GM12875 (cell line): ENCODE measurements at regions not wholly inside any gene's neighbourhood (a gene's known extent, or its start where the extent isn't known, plus 50 kb on each side); places are given as distances from the start of the nearest gene placed in this dataset.
"Not testable (repeated sequence)": the region's sequence is repeated elsewhere in the genome, so short reads cannot be mapped to it uniquely, and the experiment has no call there.

Source experiments
- H3K4me3 ChIP-seq: one replicate; pipeline ENCODE4 v1.5.1; 2011; ENCODE audit warnings: low read depth, low read length, control low read depth
- CTCF ChIP-seq: IDR thresholded peaks from 2 replicates; pipeline ENCODE4 v1.5.1; 2011; ENCODE audit warnings: low read depth, mild to moderate bottlenecking, control low read depth, inconsistent platforms, low read length, moderate library complexity, borderline replicate concordance; ENCODE audit not compliant: insufficient read depth

- no peak overlapping the region for H3K4me3 ChIP-seq
- TF ChIP-seq CTCF, result no peak
Observed at GRCh38 chr5:135266975-135267374, 132.1 kb downstream of the MACROH2A1 start.

GRCh38 chr5:135266303-135266635, 132.8 kb downstream of the MACROH2A1 start:
- H3K4me3 ChIP-seq, result no peak overlapping the region
- no peak for TF ChIP-seq CTCF

- no peak for TF ChIP-seq CTCF
- no peak overlapping the region for H3K4me3 ChIP-seq
Observed at GRCh38 chr5:135265497-135266302, 133.3 kb downstream of the MACROH2A1 start.

- no peak overlapping the region for H3K4me3 ChIP-seq
Observed at GRCh38 chr5:135264451-135265440, 134.3 kb downstream of the MACROH2A1 start.

GRCh38 chr5:135263022-135263668, 135.9 kb downstream of the MACROH2A1 start:
- no peak overlapping the region for H3K4me3 ChIP-seq
- no peak for TF ChIP-seq CTCF

More at GRCh38 chr5:135264451-135265440, 134.3 kb downstream of the MACROH2A1 start:
- no peak for TF ChIP-seq CTCF

- no peak overlapping the region for H3K4me3 ChIP-seq
- no peak for TF ChIP-seq CTCF
Observed at GRCh38 chr5:135262364-135262763, 136.7 kb downstream of the MACROH2A1 start.

GRCh38 chr5:135260108-135260507, 138.9 kb downstream of the MACROH2A1 start:
- not testable (repeated sequence) for H3K4me3 ChIP-seq
